NB4 (cell line): ENCODE measurements at regions not wholly inside any gene's neighbourhood (a gene's known extent, or its start where the extent isn't known, plus 50 kb on each side); places are given as distances from the start of the nearest gene placed in this dataset.

Experiments used
- DNase-seq: peaks from one replicate; pipeline ENCODE4 v3.0.0; 2010; ENCODE audit warnings: low read depth
- H3K4me3 ChIP-seq: one replicate; pipeline ENCODE4 v1.5.1; 2011; ENCODE audit warnings: mild to moderate bottlenecking, low read depth, low read length, moderate library complexity
- MYC ChIP-seq: IDR thresholded peaks from 2 replicates; pipeline ENCODE4 v1.6.1; 2011; ENCODE audit warnings: low read depth, low read length
- POLR2A ChIP-seq: IDR thresholded peaks from 2 replicates; pipeline ENCODE4 v1.6.1; 2011; ENCODE audit warnings: mild to moderate bottlenecking; ENCODE audit not compliant: insufficient read length; ENCODE audit errors: extremely low read depth
- TF ChIP-seq, protein P1 (sequence below): IDR thresholded peaks from one replicate; pipeline ENCODE4 v1.5.1; 2012; ENCODE audit warnings: low read depth, low read length
- TF ChIP-seq, protein P2 (sequence below): IDR thresholded peaks from 2 replicates; pipeline ENCODE4 v1.6.1; 2011; ENCODE audit warnings: low read depth, low read length

DNA sequence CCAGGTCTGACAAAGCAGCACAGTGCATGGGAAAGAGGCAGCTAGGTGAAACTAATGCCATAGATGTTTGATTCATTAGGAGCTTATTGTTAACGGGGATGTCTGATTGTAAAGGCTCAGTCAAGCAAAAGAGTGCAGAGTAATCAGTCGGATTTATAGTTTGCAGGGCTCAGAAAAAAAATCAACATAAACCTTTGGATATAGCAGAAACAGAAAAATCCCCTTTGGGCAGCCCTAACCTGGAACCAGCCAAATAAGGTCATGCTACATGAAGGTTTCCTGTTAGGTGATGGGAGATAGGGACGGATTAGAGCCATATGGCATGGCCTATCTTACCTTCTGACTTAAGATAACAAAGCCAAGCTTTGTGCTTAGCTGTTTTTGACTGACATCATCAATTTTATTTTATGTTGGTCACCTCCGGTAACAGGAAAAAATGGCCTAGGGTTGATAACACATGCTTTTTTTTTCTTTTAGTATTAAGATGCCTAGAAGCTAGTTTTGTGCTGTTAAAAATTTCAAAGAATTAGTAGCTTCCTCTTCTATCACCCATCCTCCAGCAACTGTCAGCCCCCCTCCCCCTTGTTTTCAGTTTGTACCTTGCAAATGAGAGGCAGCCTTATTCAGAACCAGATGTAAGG lies 60.7 kb upstream of the ZEB2 start:
- TF ChIP-seq, protein P1, sequence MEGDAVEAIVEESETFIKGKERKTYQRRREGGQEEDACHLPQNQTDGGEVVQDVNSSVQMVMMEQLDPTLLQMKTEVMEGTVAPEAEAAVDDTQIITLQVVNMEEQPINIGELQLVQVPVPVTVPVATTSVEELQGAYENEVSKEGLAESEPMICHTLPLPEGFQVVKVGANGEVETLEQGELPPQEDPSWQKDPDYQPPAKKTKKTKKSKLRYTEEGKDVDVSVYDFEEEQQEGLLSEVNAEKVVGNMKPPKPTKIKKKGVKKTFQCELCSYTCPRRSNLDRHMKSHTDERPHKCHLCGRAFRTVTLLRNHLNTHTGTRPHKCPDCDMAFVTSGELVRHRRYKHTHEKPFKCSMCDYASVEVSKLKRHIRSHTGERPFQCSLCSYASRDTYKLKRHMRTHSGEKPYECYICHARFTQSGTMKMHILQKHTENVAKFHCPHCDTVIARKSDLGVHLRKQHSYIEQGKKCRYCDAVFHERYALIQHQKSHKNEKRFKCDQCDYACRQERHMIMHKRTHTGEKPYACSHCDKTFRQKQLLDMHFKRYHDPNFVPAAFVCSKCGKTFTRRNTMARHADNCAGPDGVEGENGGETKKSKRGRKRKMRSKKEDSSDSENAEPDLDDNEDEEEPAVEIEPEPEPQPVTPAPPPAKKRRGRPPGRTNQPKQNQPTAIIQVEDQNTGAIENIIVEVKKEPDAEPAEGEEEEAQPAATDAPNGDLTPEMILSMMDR = no peak
- TF ChIP-seq, protein P2, sequence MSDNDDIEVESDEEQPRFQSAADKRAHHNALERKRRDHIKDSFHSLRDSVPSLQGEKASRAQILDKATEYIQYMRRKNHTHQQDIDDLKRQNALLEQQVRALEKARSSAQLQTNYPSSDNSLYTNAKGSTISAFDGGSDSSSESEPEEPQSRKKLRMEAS = no peak
- TF ChIP-seq POLR2A = no peak
- TF ChIP-seq MYC = no peak
- no peak overlapping the region for H3K4me3 ChIP-seq
- peak; percentile 53 for DNase-seq

DNA sequence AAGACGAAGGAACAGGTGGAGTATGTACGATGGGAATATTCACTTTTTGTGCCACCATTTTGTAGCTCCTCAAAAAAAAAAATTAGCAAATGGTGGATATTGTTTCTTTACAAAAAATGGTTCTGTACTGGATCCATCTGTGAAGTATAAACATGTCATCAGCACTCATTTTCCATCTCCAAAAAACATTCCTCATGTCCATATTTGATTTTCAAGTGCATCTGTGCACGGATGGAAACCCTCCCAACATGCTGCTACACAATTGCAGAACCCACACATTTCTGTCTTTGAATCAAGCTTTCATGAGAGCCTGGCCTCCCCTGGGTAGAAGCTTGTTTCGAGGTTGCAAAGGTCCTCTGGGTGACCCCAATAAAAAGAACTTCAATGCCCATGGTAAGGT lies 59.6 kb upstream of the ZEB2 start:
- H3K4me3 ChIP-seq = no peak overlapping the region
- peak; percentile 35 for DNase-seq
- TF ChIP-seq, protein P1 = no peak
- TF ChIP-seq POLR2A = no peak
- TF ChIP-seq MYC = no peak
- TF ChIP-seq, protein P2 = no peak

DNA sequence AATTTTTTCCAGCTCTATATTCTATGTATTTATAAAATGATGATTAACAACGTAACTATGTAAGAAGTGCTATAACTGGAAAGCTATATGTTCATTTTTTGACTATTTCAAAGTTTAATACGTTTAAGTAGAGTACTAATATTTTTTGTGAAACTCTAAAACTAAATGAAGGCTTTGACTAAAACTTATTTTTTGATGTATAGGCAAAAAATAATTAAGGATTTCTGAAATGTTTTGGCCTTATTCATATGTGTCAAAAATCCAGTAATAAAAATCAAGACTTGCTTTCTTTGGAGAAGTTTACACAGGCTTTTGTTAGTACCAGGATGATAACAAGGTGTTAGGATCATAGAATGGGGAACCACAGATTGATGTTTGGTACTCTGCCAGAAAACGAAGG lies 58.2 kb upstream of the ZEB2 start:
- no peak overlapping the region for H3K4me3 ChIP-seq
- TF ChIP-seq, protein P2 = no peak
- TF ChIP-seq, protein P1 = no peak
- TF ChIP-seq MYC (no peak), POLR2A (no peak)

DNA sequence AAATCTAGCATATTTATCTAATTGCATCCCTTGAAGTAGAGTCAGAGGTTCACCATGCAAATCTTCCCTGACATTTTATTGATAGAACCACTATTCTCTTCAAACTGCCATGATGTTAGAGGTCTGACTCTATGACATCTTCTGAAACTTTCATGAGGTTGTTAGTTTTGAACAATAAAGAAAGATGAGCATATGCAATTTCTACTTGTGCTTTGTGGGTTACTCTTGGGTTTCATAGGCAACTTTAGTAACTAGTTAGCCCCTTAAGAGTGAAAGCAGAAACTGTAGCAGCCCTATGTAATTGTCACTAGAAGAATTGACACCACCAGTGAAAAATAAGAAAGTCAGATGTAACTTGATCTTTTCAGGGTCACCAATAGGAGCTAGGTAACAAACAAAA lies 53.1 kb upstream of the ZEB2 start:
- H3K4me3 ChIP-seq = no peak overlapping the region
- DNase-seq = no peak
- no peak for TF ChIP-seq MYC
- TF ChIP-seq, protein P2 = no peak
- TF ChIP-seq, protein P1 = no peak
- no peak for TF ChIP-seq POLR2A

More for the DNA sequence above, 58.2 kb upstream of the ZEB2 start:
- DNase-seq = no peak

DNA sequence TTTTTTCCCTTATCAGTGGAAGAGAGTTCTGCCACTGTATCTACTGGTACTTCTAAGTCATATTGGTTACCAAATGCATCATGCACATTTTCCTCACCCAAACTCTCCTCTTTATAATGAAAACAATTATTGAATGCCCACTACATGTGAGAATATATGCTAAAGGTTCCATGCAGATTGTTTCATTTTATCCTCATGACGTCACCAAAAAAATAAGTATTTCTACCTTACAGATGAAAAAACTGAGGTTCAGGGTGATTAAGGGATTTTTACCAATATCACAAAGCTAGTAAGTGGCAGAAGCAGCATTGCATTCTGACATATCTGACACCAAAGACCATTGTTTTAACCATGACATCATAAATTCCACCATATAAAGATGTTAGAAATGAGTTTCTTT lies 51.9 kb upstream of the ZEB2 start:
- TF ChIP-seq MYC (no peak), POLR2A (no peak)
- TF ChIP-seq, protein P1 = no peak
- TF ChIP-seq, protein P2 = no peak
- no peak overlapping the region for H3K4me3 ChIP-seq

DNA sequence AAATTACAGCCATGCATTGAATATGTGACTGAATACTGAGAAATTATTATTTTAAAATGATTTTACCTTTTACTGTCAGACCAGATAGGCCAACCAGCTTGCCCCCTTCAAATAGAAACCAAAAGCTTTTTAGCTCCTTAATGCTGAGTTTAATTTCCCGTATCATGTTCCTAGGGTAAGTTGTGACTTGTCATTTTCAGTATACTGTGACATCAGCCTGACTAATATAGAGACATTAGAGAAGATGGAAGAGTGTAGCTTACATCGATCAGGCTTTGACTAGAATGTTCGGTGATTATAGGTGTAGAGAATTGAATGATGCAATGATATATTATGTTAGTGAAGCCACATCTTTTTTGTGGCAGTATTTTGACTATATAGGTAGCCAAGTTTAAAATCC lies 50.6 kb upstream of the ZEB2 start:
- H3K4me3 ChIP-seq = no peak overlapping the region
- TF ChIP-seq POLR2A (no peak), MYC (no peak)
- TF ChIP-seq, protein P2 = no peak
- TF ChIP-seq, protein P1 = no peak
- no peak for DNase-seq

More for the DNA sequence above, 51.9 kb upstream of the ZEB2 start:
- DNase-seq = no peak
